CD14-positive monocyte (primary cell): ENCODE measurements at regions not wholly inside any gene's neighbourhood (a gene's known extent, or its start where the extent isn't known, plus 50 kb on each side); places are given as distances from the start of the nearest gene placed in this dataset.

Experiments used
- DNase-seq, 3 donors: peaks; one replicate each; pipeline ENCODE4 v3.0.0-alpha.2; 2011 to 2022
- H2AFZ ChIP-seq: 2 replicates; pipeline ENCODE4 v1.6.0; 2012; ENCODE audit warnings: mild to moderate bottlenecking, low read depth, low read length, inconsistent platforms; ENCODE audit not compliant: insufficient read depth, poor library complexity, severe bottlenecking
- H3K27ac ChIP-seq, 2 donors: 1 replicate in 1 of 2; 2 replicates in 1 of 2; pipeline ENCODE4 v1.5.1; 2012 to 2013; ENCODE audit warnings: low read length in 2 of 2, control low read depth in 1 of 2, inconsistent platforms in 1 of 2, low read depth in 1 of 2, mild to moderate bottlenecking in 1 of 2
- H3K27me3 ChIP-seq, 2 donors: one replicate each; pipeline versions ENCODE4 v1.6.0 to v1.6.1; 2011 to 2013; ENCODE audit warnings: low read length in 2 of 2; ENCODE audit not compliant: control insufficient read depth in 2 of 2, insufficient read depth in 2 of 2
- H3K36me3 ChIP-seq, 2 donors: replicated peaks in 1 of 2; 1 replicate in 1 of 2; 2 replicates in 1 of 2; pipeline versions ENCODE4 v1.5.1 to v1.6.1; 2012 to 2013; ENCODE audit warnings: low read length in 2 of 2, control low read depth in 1 of 2, inconsistent platforms in 1 of 2, mild to moderate bottlenecking in 1 of 2; ENCODE audit not compliant: insufficient read depth in 2 of 2, control insufficient read depth in 1 of 2
- H3K4me1 ChIP-seq, 2 donors: 1 replicate in 1 of 2; 2 replicates in 1 of 2; pipeline versions ENCODE4 v1.5.1 to v1.6.1; 2012 to 2013; ENCODE audit warnings: low read length in 2 of 2, control low read depth in 1 of 2, inconsistent platforms in 1 of 2, mild to moderate bottlenecking in 1 of 2, moderate library complexity in 1 of 2; ENCODE audit not compliant: insufficient read depth in 2 of 2, control insufficient read depth in 1 of 2
- H3K4me2 ChIP-seq: replicated peaks from 2 replicates; pipeline ENCODE3; 2012; ENCODE audit warnings: low read length, moderate library complexity, mild to moderate bottlenecking; ENCODE audit not compliant: poor library complexity, severe bottlenecking; ENCODE audit errors: extremely low read depth
- H3K4me3 ChIP-seq, 3 experiments: fragments of 200-600 bp in 1 of 3; sonication (generic) in 1 of 3; replicated peaks in 1 of 3; 1 replicate in 2 of 3; 2 replicates in 1 of 3; pipeline ENCODE4 v1.5.1; 2011 to 2013; ENCODE audit warnings: low read length in 3 of 3, mild to moderate bottlenecking in 3 of 3, control low read depth in 2 of 3, low read depth in 2 of 3, inconsistent platforms in 1 of 3, moderate library complexity in 1 of 3
- H3K79me2 ChIP-seq: 2 replicates; pipeline ENCODE4 v1.6.0; 2012; ENCODE audit warnings: mild to moderate bottlenecking, control low read depth, inconsistent platforms, low read length, moderate library complexity; ENCODE audit not compliant: insufficient read depth
- H3K9ac ChIP-seq: 2 replicates; pipeline ENCODE4 v1.6.0; 2017; ENCODE audit warnings: low read length, mild to moderate bottlenecking; ENCODE audit not compliant: insufficient read depth, poor library complexity, severe bottlenecking
- H3K9me3 ChIP-seq, 2 donors: replicated peaks in 1 of 2; 1 replicate in 1 of 2; 2 replicates in 1 of 2; pipeline versions ENCODE4 v1.5.1 to v1.6.1; 2012 to 2013; ENCODE audit warnings: low read length in 2 of 2, control low read depth in 1 of 2; ENCODE audit not compliant: control insufficient read depth in 1 of 2, insufficient read depth in 1 of 2
- H4K20me1 ChIP-seq: 2 replicates; pipeline ENCODE4 v1.6.0; 2012; ENCODE audit warnings: mild to moderate bottlenecking, low read length, control low read depth, moderate library complexity; ENCODE audit not compliant: insufficient read depth
- H3K27ac Mint-ChIP-seq, 7 donors: one replicate each; pipeline ENCODE4 v1.8.0; 2020; ENCODE audit warnings: mild to moderate bottlenecking in 7 of 7, mixed read lengths in 7 of 7, moderate library complexity in 6 of 7, inconsistent platforms in 2 of 7
- H3K27me3 Mint-ChIP-seq, 3 donors: one replicate each; pipeline ENCODE4 v1.8.0; 2021 to 2022; ENCODE audit warnings: low read depth in 3 of 3, mild to moderate bottlenecking in 3 of 3, mixed read lengths in 3 of 3, moderate library complexity in 3 of 3, inconsistent platforms in 1 of 3
- H3K36me3 Mint-ChIP-seq, 2 donors: one replicate each; pipeline ENCODE4 v1.8.0; 2020; ENCODE audit warnings: mixed read lengths in 2 of 2, inconsistent platforms in 1 of 2, mild to moderate bottlenecking in 1 of 2
- H3K4me1 Mint-ChIP-seq: one replicate; pipeline ENCODE4 v1.8.0; 2020; ENCODE audit warnings: mild to moderate bottlenecking, mixed read lengths
- H3K4me3 Mint-ChIP-seq, 2 donors: one replicate each; pipeline ENCODE4 v1.8.0; 2020; ENCODE audit warnings: mild to moderate bottlenecking in 2 of 2, mixed read lengths in 2 of 2, moderate library complexity in 1 of 2
- H3K9me3 Mint-ChIP-seq, 7 donors: one replicate each; pipeline ENCODE4 v1.8.0; 2020 to 2022; ENCODE audit warnings: mixed read lengths in 7 of 7, mild to moderate bottlenecking in 6 of 7, moderate library complexity in 6 of 7, inconsistent platforms in 2 of 7
- CTCF ChIP-seq: fragments of 200-600 bp; IDR thresholded peaks from one replicate; pipeline ENCODE4 v1.8.0; 2022; ENCODE audit warnings: antibody characterized with exemption, mild to moderate bottlenecking
- WGBS: methylation state at CpG from one replicate; pipeline ENCODE4 v1.1.5; 2013; ENCODE audit warnings: missing lambda C conversion rate; ENCODE audit not compliant: insufficient coverage; 5-methylcytosine and 5-hydroxymethylcytosine counted together
- intact Hi-C, 2 donors: fragments of 100-400 bp; cut with micrococcal nuclease; formaldehyde crosslinking; loops; one replicate each; pipeline versions ENCODE4 v1.15.0 to v1.15.1; 2023

- H2AFZ ChIP-seq: no peak overlapping the region
- no peak overlapping the region for H3K9ac ChIP-seq
- DNase-seq: no peak
- no peaks in the 10 kb centered on the region for H3K36me3 ChIP-seq
- WGBS: 80% methylated on average over 3 of the region's 4 CpGs
- H3K27me3 ChIP-seq: no peaks in the 10 kb centered on the region
- H3K4me2 ChIP-seq: no peak overlapping the region
- Mint-ChIP-seq H3K4me1 (no peaks in the 10 kb centered on the region), H3K36me3 (no peaks in the 10 kb centered on the region), H3K4me3 (no peak overlapping the region), H3K27ac (no peak overlapping the region), H3K9me3 (peaks cover 0 to 8% (median 3%) of the 10 kb centered on the region in 7 donors), H3K27me3 (peaks cover 0 to 5% (median 3%) of the 10 kb centered on the region in 3 donors)
- no peak overlapping the region for H3K27ac ChIP-seq
- peaks cover 0 to 5% of the 10 kb centered on the region in 2 donors for H3K9me3 ChIP-seq
- no peaks in the 10 kb centered on the region for H3K79me2 ChIP-seq
- no peaks in the 10 kb centered on the region for H4K20me1 ChIP-seq
- intact Hi-C loops: no loop called here
- TF ChIP-seq CTCF: no peak
- no peak overlapping the region for H3K4me3 ChIP-seq
- no peaks in the 10 kb centered on the region for H3K4me1 ChIP-seq
Measured at GRCh38 chr20:41992481-41992880, 374.3 kb upstream of the CHD6 start.

GRCh38 chr20:41991412-41991811 is 373.2 kb upstream of the CHD6 start:
- no peak overlapping the region for H3K4me3 Mint-ChIP-seq
- DNase-seq: no peak
- WGBS: no CpG with 5 or more reads among the region's 1 CpG
- peaks cover 0 to 3% (median 3%) of the 10 kb centered on the region in 3 donors for H3K27me3 Mint-ChIP-seq
- Histone ChIP-seq H3K4me3 (no peak overlapping the region), H3K27ac (no peak overlapping the region), H3K4me1 (no peaks in the 10 kb centered on the region), H2AFZ (no peak overlapping the region), H4K20me1 (no peaks in the 10 kb centered on the region), H3K36me3 (no peaks in the 10 kb centered on the region), H3K79me2 (no peaks in the 10 kb centered on the region), H3K9me3 (no peaks in the 10 kb centered on the region), H3K27me3 (no peaks in the 10 kb centered on the region), H3K9ac (no peak overlapping the region), H3K4me2 (no peak overlapping the region)
- peaks cover 0 to 5% (median 1%) of the 10 kb centered on the region in 7 donors for H3K9me3 Mint-ChIP-seq
- no peak for TF ChIP-seq CTCF
- H3K4me1 Mint-ChIP-seq: no peaks in the 10 kb centered on the region
- intact Hi-C loops: no loop called here
- H3K27ac Mint-ChIP-seq: no peak overlapping the region
- H3K36me3 Mint-ChIP-seq: no peaks in the 10 kb centered on the region
